IMR-90 (cell line): ENCODE measurements at regions not wholly inside any gene's neighbourhood (a gene's known extent, or its start where the extent isn't known, plus 50 kb on each side); places are given as distances from the start of the nearest gene placed in this dataset.

Experiments used
- ATAC-seq: fragments of 200-7000 bp; cut with Tn5 transposase; 2 replicates; pipeline ENCODE4 v1.9.1; 2020; ENCODE audit warnings: low read depth, mild to moderate bottlenecking, moderate library complexity
- BruUV-seq: library from RNA; stranded (reverse); fragments of 400-500 nt; replicated peaks from 2 replicates; lab custom pipeline; 2021; lab: Mats Ljungman, UMichigan
- CTCF ChIA-PET: fragments of 300-600 bp; formaldehyde crosslinking; extraction: SDS; loops from one replicate; lab custom pipeline; 2021; ENCODE audit warnings: antibody characterized with exemption; lab: Yijun Ruan, JAX
- POLR2A ChIA-PET: fragments of 300-600 bp; sonication (Branson Sonifier 250); formaldehyde crosslinking; loops from one replicate; lab custom pipeline; 2022; ENCODE audit warnings: antibody characterized with exemption; ENCODE audit not compliant: unreplicated experiment; lab: Charles Lee
- DNase-seq: peaks from one replicate; pipeline ENCODE4 v3.0.0; 2013
- H2AFZ ChIP-seq: replicated peaks from 2 replicates; pipeline ENCODE3; 2013; ENCODE audit warnings: low read length, mild to moderate bottlenecking; ENCODE audit not compliant: poor library complexity
- H2AK5ac ChIP-seq: 2 replicates; pipeline ENCODE4 v1.6.1; 2013; ENCODE audit warnings: low read depth, low read length, inconsistent platforms
- H2AK9ac ChIP-seq: replicated peaks from 2 replicates; pipeline ENCODE3; 2013; ENCODE audit warnings: mild to moderate bottlenecking, low read depth, low read length, moderate library complexity; ENCODE audit not compliant: poor library complexity
- H2BK120ac ChIP-seq: 2 replicates; pipeline ENCODE4 v1.6.1; 2013; ENCODE audit warnings: low read depth, low read length, inconsistent platforms
- H2BK15ac ChIP-seq: 3 replicates; pipeline ENCODE4 v1.6.1; 2013; ENCODE audit warnings: low read depth, low read length, inconsistent platforms
- H2BK20ac ChIP-seq: 2 replicates; pipeline ENCODE4 v1.6.1; 2013; ENCODE audit warnings: low read depth, mild to moderate bottlenecking, inconsistent platforms, low read length, moderate library complexity
- H2BK5ac ChIP-seq: 2 replicates; pipeline ENCODE4 v1.6.1; 2013; ENCODE audit warnings: mild to moderate bottlenecking, low read depth, low read length, inconsistent platforms; ENCODE audit not compliant: poor library complexity, severe bottlenecking
- H3K14ac ChIP-seq: replicated peaks from 2 replicates; pipeline ENCODE4 v1.6.1; 2013; ENCODE audit warnings: low read depth, low read length, inconsistent platforms
- H3K18ac ChIP-seq: 2 replicates; pipeline ENCODE4 v1.6.1; 2013; ENCODE audit warnings: low read depth, low read length, control low read depth
- H3K23ac ChIP-seq: 2 replicates; pipeline ENCODE4 v1.6.1; 2013; ENCODE audit warnings: low read depth, low read length, inconsistent platforms
- H3K27ac ChIP-seq: 2 replicates; pipeline ENCODE4 v1.5.1; 2013; ENCODE audit warnings: mild to moderate bottlenecking, control low read depth, low read length; ENCODE audit not compliant: insufficient read depth
- H3K27me3 ChIP-seq: 2 replicates; pipeline ENCODE4 v1.6.1; 2013; ENCODE audit warnings: low read length; ENCODE audit not compliant: control insufficient read depth, insufficient read depth
- H3K36me3 ChIP-seq: 2 replicates; pipeline ENCODE4 v1.6.1; 2013; ENCODE audit warnings: low read length, mixed read lengths; ENCODE audit not compliant: control insufficient read depth, insufficient read depth
- H3K4ac ChIP-seq: 2 replicates; pipeline ENCODE4 v1.6.1; 2013; ENCODE audit warnings: low read depth, low read length, inconsistent platforms
- H3K4me1 ChIP-seq: 2 replicates; pipeline ENCODE4 v1.6.1; 2013; ENCODE audit warnings: low read length, mixed read lengths; ENCODE audit not compliant: control insufficient read depth, insufficient read depth
- H3K4me2 ChIP-seq: 2 replicates; pipeline ENCODE4 v1.6.1; 2013; ENCODE audit warnings: low read depth, mild to moderate bottlenecking, control low read depth, low read length, moderate library complexity
- H3K4me3 ChIP-seq: 2 replicates; pipeline ENCODE4 v1.5.1; 2013; ENCODE audit warnings: low read depth, mild to moderate bottlenecking, control low read depth, low read length, moderate library complexity; ENCODE audit not compliant: insufficient read depth
- H3K56ac ChIP-seq: 2 replicates; pipeline ENCODE4 v1.6.1; 2013; ENCODE audit warnings: low read length, inconsistent platforms; ENCODE audit not compliant: insufficient read depth; ENCODE audit errors: extremely low read depth
- H3K79me1 ChIP-seq, 2 experiments: 2 replicates each; pipeline ENCODE4 v1.6.1; 2013; ENCODE audit warnings: low read length in 2 of 2, inconsistent platforms in 1 of 2, low read depth in 1 of 2
- H3K9ac ChIP-seq: 2 replicates; pipeline ENCODE4 v1.6.1; 2013; ENCODE audit warnings: low read depth, low read length, control low read depth
- H3K9me1 ChIP-seq: 2 replicates; pipeline ENCODE4 v1.6.1; 2013; ENCODE audit warnings: low read length, inconsistent platforms; ENCODE audit not compliant: insufficient read depth
- H3K9me3 ChIP-seq: 2 replicates; pipeline ENCODE4 v1.6.1; 2013; ENCODE audit warnings: low read length; ENCODE audit not compliant: control insufficient read depth, insufficient read depth
- H4K20me1 ChIP-seq: 2 replicates; pipeline ENCODE4 v1.6.1; 2013; ENCODE audit warnings: low read length, inconsistent platforms; ENCODE audit not compliant: insufficient read depth
- H4K5ac ChIP-seq: 2 replicates; pipeline ENCODE4 v1.6.1; 2013; ENCODE audit warnings: mild to moderate bottlenecking, low read depth, low read length, control low read depth
- H4K8ac ChIP-seq, 2 experiments: 2 replicates each; pipeline ENCODE4 v1.6.1; 2013; ENCODE audit warnings: low read depth in 2 of 2, low read length in 2 of 2, control low read depth in 1 of 2, inconsistent platforms in 1 of 2
- H4K91ac ChIP-seq: 2 replicates; pipeline ENCODE4 v1.6.1; 2013; ENCODE audit warnings: low read depth, low read length, inconsistent platforms; ENCODE audit not compliant: insufficient read depth
- BHLHE40 ChIP-seq: fragments of 150-350 bp; IDR thresholded peaks from 2 replicates; pipeline ENCODE4 v1.6.1; 2016; ENCODE audit warnings: mild to moderate bottlenecking, low read depth, low read length
- CEBPB ChIP-seq: IDR thresholded peaks from 2 replicates; pipeline ENCODE4 v1.6.1; 2012; ENCODE audit warnings: low read depth, low read length, improper control_type of control experiment
- CHD1 ChIP-seq: IDR thresholded peaks from 2 replicates; pipeline ENCODE4 v1.6.1; 2012; ENCODE audit warnings: low read depth, low read length, improper control_type of control experiment
- CTCF ChIP-seq: conservative IDR thresholded peaks from 2 replicates; pipeline ENCODE4 v1.5.1; 2012; ENCODE audit warnings: mild to moderate bottlenecking, low read depth, low read length, improper control_type of control experiment
- ELK1 ChIP-seq: fragments of 150-350 bp; IDR thresholded peaks from 2 replicates; pipeline ENCODE4 v1.6.1; 2016; ENCODE audit warnings: low read depth, mild to moderate bottlenecking, low read length, moderate library complexity, borderline replicate concordance
- FOS ChIP-seq: fragments of 150-350 bp; IDR thresholded peaks from 2 replicates; pipeline ENCODE4 v1.6.1; 2016; ENCODE audit warnings: low read depth, low read length
- MAFK ChIP-seq: IDR thresholded peaks from 2 replicates; pipeline ENCODE4 v1.6.1; 2012; ENCODE audit warnings: low read depth, low read length, improper control_type of control experiment
- MAZ ChIP-seq: IDR thresholded peaks from 2 replicates; pipeline ENCODE4 v1.6.1; 2012; ENCODE audit warnings: low read depth, mild to moderate bottlenecking, low read length, improper control_type of control experiment, moderate library complexity, borderline replicate concordance
- MXI1 ChIP-seq: IDR thresholded peaks from 2 replicates; pipeline ENCODE4 v1.6.1; 2012; ENCODE audit warnings: low read depth, mild to moderate bottlenecking, low read length, moderate library complexity, borderline replicate concordance
- NFE2L2 ChIP-seq: fragments of 150-350 bp; IDR thresholded peaks from 2 replicates; pipeline ENCODE4 v1.6.1; 2016; ENCODE audit warnings: low read depth, mild to moderate bottlenecking, low read length
- POLR2A ChIP-seq: IDR thresholded peaks from 2 replicates; pipeline ENCODE4 v1.6.1; 2012; ENCODE audit warnings: mild to moderate bottlenecking, low read depth, low read length
- RAD21 ChIP-seq: IDR thresholded peaks from 2 replicates; pipeline ENCODE4 v1.6.1; 2012; ENCODE audit warnings: low read length, improper control_type of control experiment
- RCOR1 ChIP-seq: IDR thresholded peaks from 2 replicates; pipeline ENCODE4 v1.6.1; 2012; ENCODE audit warnings: mild to moderate bottlenecking, low read length, improper control_type of control experiment; ENCODE audit not compliant: insufficient replicate concordance
- RFX5 ChIP-seq: IDR thresholded peaks from 2 replicates; pipeline ENCODE4 v1.8.0; 2012; ENCODE audit warnings: low read depth, mild to moderate bottlenecking, low read length, moderate library complexity
- SMC3 ChIP-seq: fragments of 150-350 bp; IDR thresholded peaks from 2 replicates; pipeline ENCODE4 v1.6.1; 2016; ENCODE audit warnings: low read depth, mild to moderate bottlenecking, antibody characterized with exemption, low read length, moderate library complexity
- USF2 ChIP-seq: fragments of 150-350 bp; IDR thresholded peaks from 2 replicates; pipeline ENCODE4 v1.6.1; 2017; ENCODE audit warnings: mild to moderate bottlenecking, antibody characterized with exemption, low read length, low read depth
- dilution Hi-C: fragments of 300-500 bp; cut with HindIII; formaldehyde crosslinking; loops from one replicate; pipeline ENCODE4 v1.14.3; 2018; ENCODE audit warnings: low sequenced_read_pairs; ENCODE audit not compliant: unreplicated experiment
- in situ Hi-C: fragments of 300-500 bp; cut with MboI; formaldehyde crosslinking; loops from 3 replicates; pipeline ENCODE4 v1.14.3; 2019; ENCODE audit warnings: low sequenced_read_pairs, inconsistent platforms, mixed read lengths
- intact Hi-C: fragments of 100-400 bp; cut with micrococcal nuclease; formaldehyde crosslinking; loops from 2 replicates; pipeline ENCODE4 v1.10.0; 2022

- dilution Hi-C loops (no loop called here), in situ Hi-C loops (no loop called here), intact Hi-C loops (no loop called here)
- Histone ChIP-seq H3K27me3 (peaks cover 14% of the 10 kb centered on the region), H4K8ac (no peak overlapping the region), H2BK20ac (no peak overlapping the region), H3K23ac (no peak overlapping the region), H4K20me1 (peaks cover 3% of the 10 kb centered on the region; the same call in 1 of the 2 replicates), H3K14ac (no peak overlapping the region), H2BK5ac (no peak overlapping the region), H3K4ac (no peak overlapping the region), H3K4me3 (no peak overlapping the region), H3K56ac (no peak overlapping the region), H3K9me1 (peaks cover 5% of the 10 kb centered on the region; the same call in 1 of the 2 replicates), H3K4me2 (no peak overlapping the region), H2AK9ac (no peak overlapping the region), H3K9ac (no peak overlapping the region), H3K36me3 (no peaks in the 10 kb centered on the region), H2AFZ (no peak overlapping the region), H4K5ac (no peak overlapping the region), H3K79me1 (no peaks in the 10 kb centered on the region), H2BK15ac (no peak overlapping the region), H3K9me3 (no peaks in the 10 kb centered on the region), H2BK120ac (no peak overlapping the region), H3K27ac (no peak overlapping the region), H3K4me1 (peaks cover 3% of the 10 kb centered on the region), H3K18ac (no peak overlapping the region), H4K91ac (no peak overlapping the region), H2AK5ac (no peak overlapping the region)
- no peak for TF ChIP-seq USF2
- no peak for TF ChIP-seq POLR2A
- TF ChIP-seq RCOR1 = no peak
- TF ChIP-seq MXI1 = no peak
- TF ChIP-seq CTCF = no peak
- TF ChIP-seq MAFK = no peak
- no peak for TF ChIP-seq MAZ
- no peak for TF ChIP-seq NFE2L2
- TF ChIP-seq SMC3 = no peak
- no peak for TF ChIP-seq RFX5
- TF ChIP-seq CEBPB = no peak
- no peak for TF ChIP-seq BHLHE40
- no peak for TF ChIP-seq RAD21
- no peak for TF ChIP-seq CHD1
- TF ChIP-seq ELK1 = no peak
- no peak for TF ChIP-seq FOS
- ChIA-PET CTCF (no interaction called here), POLR2A (no interaction called here)
- BruUV-seq = no TSS peak
- DNase-seq (no peak), ATAC-seq (no peak)
Measured at GRCh38 chr17:20938988-20939615, 103.7 kb downstream of the USP22 start.
